ENCODE measurements at regions not wholly inside any gene's neighbourhood (a gene's known extent, or its start where the extent isn't known, plus 50 kb on each side); places are given as distances from the start of the nearest gene placed in this dataset.

DNA sequence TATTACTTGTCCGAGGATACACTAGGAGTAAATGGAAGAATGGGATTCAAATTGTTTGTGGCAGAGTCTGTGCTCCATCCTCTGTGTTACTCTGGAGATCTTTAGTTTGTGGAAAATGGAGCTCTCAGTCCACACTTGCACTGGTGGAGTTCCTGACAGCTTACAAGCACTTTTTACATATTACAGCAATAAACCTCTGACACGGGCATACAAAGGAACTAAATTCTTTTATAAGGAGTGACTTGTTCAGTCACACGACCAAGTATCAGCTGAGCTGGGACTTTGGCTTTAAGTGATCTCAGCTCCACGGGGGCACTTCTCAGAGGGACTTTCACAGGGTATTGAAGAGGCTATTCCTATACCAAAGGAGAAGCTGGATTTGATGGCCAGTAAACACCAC is 417.5 kb downstream of the LRIG3 start:
- TF ChIP-seq EGR1 (IDR thresholded peaks at IDR 0.05) (no peak), NFIC (IDR thresholded peaks at IDR 0.05) (no peak), ZBTB7A (IDR thresholded peaks at IDR 0.05; ENCODE audit: low read depth) (no peak), CREB1 (IDR thresholded peaks at IDR 0.05; ENCODE audit: low read depth) (no peak), FOXM1 (IDR thresholded peaks at IDR 0.05; ENCODE audit: borderline replicate concordance, low read depth) (no peak), YY1 (IDR thresholded peaks at IDR 0.05; ENCODE audit: low read depth) (no peak), TAF1 (IDR thresholded peaks at IDR 0.05; ENCODE audit: low read depth) (no peak), RAD21 (IDR thresholded peaks at IDR 0.05; ENCODE audit: low read depth) (no peak), EP300 (IDR thresholded peaks at IDR 0.05; ENCODE audit: borderline replicate concordance) (no peak), CEBPB (IDR thresholded peaks at IDR 0.05) (no peak), REST (IDR thresholded peaks at IDR 0.05; ENCODE audit: low read depth) (no peak), TEAD4 (IDR thresholded peaks at IDR 0.05) (no peak), USF1 (IDR thresholded peaks at IDR 0.05) (no peak)
- TF ChIP-seq, protein P1, sequence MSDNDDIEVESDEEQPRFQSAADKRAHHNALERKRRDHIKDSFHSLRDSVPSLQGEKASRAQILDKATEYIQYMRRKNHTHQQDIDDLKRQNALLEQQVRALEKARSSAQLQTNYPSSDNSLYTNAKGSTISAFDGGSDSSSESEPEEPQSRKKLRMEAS (IDR thresholded peaks at IDR 0.05), result no peak

DNA sequence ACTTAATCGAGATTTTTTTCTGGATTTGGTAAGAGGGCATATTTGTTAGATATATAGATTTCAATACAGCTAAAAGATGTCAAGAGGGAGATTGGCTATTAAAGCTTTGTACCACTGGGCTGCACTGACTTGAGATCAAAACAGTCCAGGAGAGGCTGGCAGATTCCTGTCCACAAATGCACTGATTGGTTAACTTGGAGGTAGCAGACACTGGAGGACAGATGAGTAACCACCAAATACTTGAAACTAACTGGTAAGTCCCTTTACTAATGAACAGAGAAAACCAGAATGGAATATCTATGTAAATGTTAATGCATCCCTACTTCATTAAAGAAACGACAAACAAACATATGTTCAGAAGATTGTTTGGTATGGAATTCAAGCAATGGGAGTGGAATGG is 416.6 kb downstream of the LRIG3 start:
- TF ChIP-seq TCF12 (IDR thresholded peaks at IDR 0.05; ENCODE audit: low read depth), result no peak
- TF ChIP-seq EP300 (IDR thresholded peaks at IDR 0.05; ENCODE audit: borderline replicate concordance), result no peak
- TF ChIP-seq FOXM1 (IDR thresholded peaks at IDR 0.05; ENCODE audit: borderline replicate concordance, low read depth), result no peak
- TF ChIP-seq CEBPB (IDR thresholded peaks at IDR 0.05), result no peak
- no peak for TF ChIP-seq NFIC (IDR thresholded peaks at IDR 0.05)
- no peak for TF ChIP-seq REST (IDR thresholded peaks at IDR 0.05; ENCODE audit: low read depth)
- no peak for TF ChIP-seq TAF1 (IDR thresholded peaks at IDR 0.05; ENCODE audit: low read depth)
- TF ChIP-seq RAD21 (IDR thresholded peaks at IDR 0.05; ENCODE audit: low read depth), result no peak
- TF ChIP-seq TEAD4 (IDR thresholded peaks at IDR 0.05), result no peak
- TF ChIP-seq CREB1 (IDR thresholded peaks at IDR 0.05; ENCODE audit: low read depth), result no peak
- no peak for TF ChIP-seq EGR1 (IDR thresholded peaks at IDR 0.05)
- TF ChIP-seq, protein P1 (IDR thresholded peaks at IDR 0.05), result no peak
- no peak for TF ChIP-seq ZBTB7A (IDR thresholded peaks at IDR 0.05; ENCODE audit: low read depth)
- no peak for TF ChIP-seq YY1 (IDR thresholded peaks at IDR 0.05; ENCODE audit: low read depth)
- TF ChIP-seq USF1 (IDR thresholded peaks at IDR 0.05), result no peak

GRCh38 chr12:58504143-58504938 is 416.0 kb downstream of the LRIG3 start:
- TF ChIP-seq RAD21 (IDR thresholded peaks at IDR 0.05; ENCODE audit: low read depth), result no peak
- no peak for TF ChIP-seq USF1 (IDR thresholded peaks at IDR 0.05)
- no peak for TF ChIP-seq ZBTB7A (IDR thresholded peaks at IDR 0.05; ENCODE audit: low read depth)
- TF ChIP-seq TAF1 (IDR thresholded peaks at IDR 0.05; ENCODE audit: low read depth), result no peak
- no peak for TF ChIP-seq REST (IDR thresholded peaks at IDR 0.05; ENCODE audit: low read depth)
- TF ChIP-seq YY1 (IDR thresholded peaks at IDR 0.05; ENCODE audit: low read depth), result no peak

Data from Ishikawa (cell line).